PFSK-1 (cell line): ENCODE measurements at regions not wholly inside any gene's neighbourhood (a gene's known extent, or its start where the extent isn't known, plus 50 kb on each side); places are given as distances from the start of the nearest gene placed in this dataset.

Experiments
- POLR2AphosphoS5 ChIP-seq: IDR thresholded peaks from 2 replicates; pipeline ENCODE4 v1.6.1; 2012; ENCODE audit warnings: low read depth, mild to moderate bottlenecking, control low read depth, low read length, moderate library complexity
- SIN3A ChIP-seq: IDR thresholded peaks from 2 replicates; pipeline ENCODE4 v1.6.1; 2012; ENCODE audit warnings: mild to moderate bottlenecking, low read length, moderate library complexity, borderline replicate concordance; ENCODE audit not compliant: insufficient read depth
- TAF1 ChIP-seq: IDR thresholded peaks from 2 replicates; pipeline ENCODE4 v1.6.1; 2012; ENCODE audit warnings: low read length, control low read depth, borderline replicate concordance; ENCODE audit not compliant: insufficient read depth
- TF ChIP-seq, protein P1 (sequence below), 2 experiments: IDR thresholded peaks; 2 replicates each; pipeline versions ENCODE4 v1.6.1 to v1.8.0; 2011 to 2012; ENCODE audit warnings: low read depth in 2 of 2, low read length in 2 of 2, control low read depth in 1 of 2, inconsistent platforms in 1 of 2, mild to moderate bottlenecking in 1 of 2, moderate library complexity in 1 of 2; ENCODE audit not compliant: insufficient read depth in 1 of 2

DNA sequence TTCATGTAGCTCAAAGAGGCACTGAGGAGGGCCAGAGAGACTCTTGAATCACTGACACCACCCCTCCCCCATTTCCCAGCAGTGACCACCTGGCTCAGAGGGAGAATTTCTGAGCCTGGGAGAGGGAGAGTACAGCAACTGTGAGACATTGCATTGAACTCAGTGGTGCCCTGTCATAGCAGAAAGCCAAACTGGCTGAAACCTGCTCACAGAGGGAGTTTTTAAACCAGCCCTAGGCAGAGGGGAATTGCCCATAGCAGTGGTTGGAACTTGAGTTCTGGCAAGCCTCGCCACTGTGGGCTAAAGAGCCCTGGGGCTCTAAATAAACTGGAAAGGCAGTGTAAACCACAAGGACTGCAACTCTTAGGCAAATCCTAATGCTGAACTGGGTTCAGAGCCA is 243.1 kb downstream of the ADCYAP1 start:
- TF ChIP-seq TAF1 (no peak), SIN3A (no peak), POLR2AphosphoS5 (no peak)
- TF ChIP-seq, protein P1, sequence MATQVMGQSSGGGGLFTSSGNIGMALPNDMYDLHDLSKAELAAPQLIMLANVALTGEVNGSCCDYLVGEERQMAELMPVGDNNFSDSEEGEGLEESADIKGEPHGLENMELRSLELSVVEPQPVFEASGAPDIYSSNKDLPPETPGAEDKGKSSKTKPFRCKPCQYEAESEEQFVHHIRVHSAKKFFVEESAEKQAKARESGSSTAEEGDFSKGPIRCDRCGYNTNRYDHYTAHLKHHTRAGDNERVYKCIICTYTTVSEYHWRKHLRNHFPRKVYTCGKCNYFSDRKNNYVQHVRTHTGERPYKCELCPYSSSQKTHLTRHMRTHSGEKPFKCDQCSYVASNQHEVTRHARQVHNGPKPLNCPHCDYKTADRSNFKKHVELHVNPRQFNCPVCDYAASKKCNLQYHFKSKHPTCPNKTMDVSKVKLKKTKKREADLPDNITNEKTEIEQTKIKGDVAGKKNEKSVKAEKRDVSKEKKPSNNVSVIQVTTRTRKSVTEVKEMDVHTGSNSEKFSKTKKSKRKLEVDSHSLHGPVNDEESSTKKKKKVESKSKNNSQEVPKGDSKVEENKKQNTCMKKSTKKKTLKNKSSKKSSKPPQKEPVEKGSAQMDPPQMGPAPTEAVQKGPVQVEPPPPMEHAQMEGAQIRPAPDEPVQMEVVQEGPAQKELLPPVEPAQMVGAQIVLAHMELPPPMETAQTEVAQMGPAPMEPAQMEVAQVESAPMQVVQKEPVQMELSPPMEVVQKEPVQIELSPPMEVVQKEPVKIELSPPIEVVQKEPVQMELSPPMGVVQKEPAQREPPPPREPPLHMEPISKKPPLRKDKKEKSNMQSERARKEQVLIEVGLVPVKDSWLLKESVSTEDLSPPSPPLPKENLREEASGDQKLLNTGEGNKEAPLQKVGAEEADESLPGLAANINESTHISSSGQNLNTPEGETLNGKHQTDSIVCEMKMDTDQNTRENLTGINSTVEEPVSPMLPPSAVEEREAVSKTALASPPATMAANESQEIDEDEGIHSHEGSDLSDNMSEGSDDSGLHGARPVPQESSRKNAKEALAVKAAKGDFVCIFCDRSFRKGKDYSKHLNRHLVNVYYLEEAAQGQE (IDR thresholded peaks at IDR 0.05; ENCODE audit: insufficient read depth in 1 of 2, low read depth in 2 of 2, low read length in 2 of 2), result no peak
